ENCODE measurements at regions not wholly inside any gene's neighbourhood (a gene's known extent, or its start where the extent isn't known, plus 50 kb on each side); places are given as distances from the start of the nearest gene placed in this dataset.

GRCh38 chr6:71028877-71029252 lies 72.0 kb upstream of the B3GAT2 start:
- no peak for DNase-seq (ENCODE audit: low spot score)
- Mint-ChIP-seq H3K27me3 (ENCODE audit: unreplicated experiment) (no peaks in the 10 kb centered on the region), H3K36me3 (ENCODE audit: low read depth, unreplicated experiment) (no peaks in the 10 kb centered on the region), H3K4me1 (ENCODE audit: unreplicated experiment) (peaks cover 7% of the 10 kb centered on the region), H3K9me3 (ENCODE audit: unreplicated experiment) (no peaks in the 10 kb centered on the region), H3K27ac (ENCODE audit: unreplicated experiment) (no peak overlapping the region), H3K4me3 (ENCODE audit: unreplicated experiment) (no peak overlapping the region)
- no peak for TF ChIP-seq CTCF (IDR thresholded peaks at IDR 0.05; ENCODE audit: unreplicated experiment)

GRCh38 chr6:71029555-71029954 lies 72.7 kb upstream of the B3GAT2 start:
- no peak for DNase-seq (ENCODE audit: low spot score)
- no peaks in the 10 kb centered on the region for H3K27me3 Mint-ChIP-seq (ENCODE audit: unreplicated experiment)

GRCh38 chr6:71031912-71032311 lies 75.1 kb upstream of the B3GAT2 start:
- Mint-ChIP-seq H3K4me3 (ENCODE audit: unreplicated experiment) (no peak overlapping the region), H3K36me3 (ENCODE audit: low read depth, unreplicated experiment) (no peaks in the 10 kb centered on the region), H3K27ac (ENCODE audit: unreplicated experiment) (no peak overlapping the region), H3K9me3 (ENCODE audit: unreplicated experiment) (no peaks in the 10 kb centered on the region), H3K4me1 (ENCODE audit: unreplicated experiment) (peaks cover 7% of the 10 kb centered on the region), H3K27me3 (ENCODE audit: unreplicated experiment) (peaks cover 2% of the 10 kb centered on the region)
- no peak for DNase-seq (ENCODE audit: low spot score)
- no peak for TF ChIP-seq CTCF (IDR thresholded peaks at IDR 0.05; ENCODE audit: unreplicated experiment)

More at GRCh38 chr6:71029555-71029954, 72.7 kb upstream of the B3GAT2 start:
- no peak overlapping the region for H3K4me3 Mint-ChIP-seq (ENCODE audit: unreplicated experiment)
- peaks cover 7% of the 10 kb centered on the region for H3K4me1 Mint-ChIP-seq (ENCODE audit: unreplicated experiment)
- H3K36me3 Mint-ChIP-seq (ENCODE audit: low read depth, unreplicated experiment) = no peaks in the 10 kb centered on the region
- TF ChIP-seq CTCF (IDR thresholded peaks at IDR 0.05; ENCODE audit: unreplicated experiment) = no peak
- H3K27ac Mint-ChIP-seq (ENCODE audit: unreplicated experiment) = no peak overlapping the region
- H3K9me3 Mint-ChIP-seq (ENCODE audit: unreplicated experiment) = no peaks in the 10 kb centered on the region

GRCh38 chr6:71033171-71033570 lies 76.3 kb upstream of the B3GAT2 start:
- H3K9me3 Mint-ChIP-seq (ENCODE audit: unreplicated experiment) = no peaks in the 10 kb centered on the region
- peaks cover 7% of the 10 kb centered on the region for H3K4me1 Mint-ChIP-seq (ENCODE audit: unreplicated experiment)
- no peak for TF ChIP-seq CTCF (IDR thresholded peaks at IDR 0.05; ENCODE audit: unreplicated experiment)
- no peaks in the 10 kb centered on the region for H3K36me3 Mint-ChIP-seq (ENCODE audit: low read depth, unreplicated experiment)
- no peak overlapping the region for H3K4me3 Mint-ChIP-seq (ENCODE audit: unreplicated experiment)
- no peak for DNase-seq (ENCODE audit: low spot score)
- peaks cover 2% of the 10 kb centered on the region for H3K27me3 Mint-ChIP-seq (ENCODE audit: unreplicated experiment)
- no peak overlapping the region for H3K27ac Mint-ChIP-seq (ENCODE audit: unreplicated experiment)

GRCh38 chr6:71033890-71034289 lies 77.0 kb upstream of the B3GAT2 start:
- Mint-ChIP-seq H3K9me3 (ENCODE audit: unreplicated experiment) (no peaks in the 10 kb centered on the region), H3K36me3 (ENCODE audit: low read depth, unreplicated experiment) (no peaks in the 10 kb centered on the region), H3K27me3 (ENCODE audit: unreplicated experiment) (peaks cover 2% of the 10 kb centered on the region), H3K4me3 (ENCODE audit: unreplicated experiment) (no peak overlapping the region), H3K4me1 (ENCODE audit: unreplicated experiment) (peaks cover 1% of the 10 kb centered on the region), H3K27ac (ENCODE audit: unreplicated experiment) (no peak overlapping the region)
- no peak for TF ChIP-seq CTCF (IDR thresholded peaks at IDR 0.05; ENCODE audit: unreplicated experiment)
- DNase-seq (ENCODE audit: low spot score) = no peak
